ENCODE measurements at regions not wholly inside any gene's neighbourhood (a gene's known extent, or its start where the extent isn't known, plus 50 kb on each side); places are given as distances from the start of the nearest gene placed in this dataset.

DNA sequence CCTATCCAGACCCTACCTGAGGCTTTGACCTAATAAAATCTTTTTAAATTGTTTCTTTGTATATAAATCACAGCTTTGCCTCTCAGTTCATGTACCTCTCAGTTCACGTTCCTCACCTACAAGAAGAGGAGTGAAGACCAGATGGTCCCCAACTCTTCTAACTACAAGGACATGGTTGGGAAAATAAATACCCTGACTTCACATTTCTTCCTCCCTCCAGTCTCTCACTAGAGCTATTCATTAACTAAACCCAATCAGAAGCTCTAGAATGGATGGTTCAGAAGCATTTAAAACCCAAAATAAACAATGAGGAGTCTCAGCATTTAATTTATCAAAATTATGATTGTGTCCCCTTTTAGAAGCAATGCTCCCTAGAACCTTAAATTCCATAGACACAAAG is 97.3 kb upstream of the AGTR1 start:
- DNase-seq (ENCODE audit: insufficient read length, low spot score) (no peak), FAIRE-seq (no peak)
- TF ChIP-seq POLR2A (IDR thresholded peaks at IDR 0.05; ENCODE audit: low read depth, low read length) (no peak), POU2F2 (IDR thresholded peaks at IDR 0.05; ENCODE audit: low read depth, low read length) (no peak), PAX5 (IDR thresholded peaks at IDR 0.05; ENCODE audit: insufficient read depth, low read length, severe bottlenecking) (no peak), SPI1 (IDR thresholded peaks at IDR 0.05; ENCODE audit: low read depth, low read length) (no peak), TAF1 (IDR thresholded peaks at IDR 0.05; ENCODE audit: low read depth, low read length) (no peak), POLR2AphosphoS5 (IDR thresholded peaks at IDR 0.05; ENCODE audit: low read depth, low read length) (no peak)

DNA sequence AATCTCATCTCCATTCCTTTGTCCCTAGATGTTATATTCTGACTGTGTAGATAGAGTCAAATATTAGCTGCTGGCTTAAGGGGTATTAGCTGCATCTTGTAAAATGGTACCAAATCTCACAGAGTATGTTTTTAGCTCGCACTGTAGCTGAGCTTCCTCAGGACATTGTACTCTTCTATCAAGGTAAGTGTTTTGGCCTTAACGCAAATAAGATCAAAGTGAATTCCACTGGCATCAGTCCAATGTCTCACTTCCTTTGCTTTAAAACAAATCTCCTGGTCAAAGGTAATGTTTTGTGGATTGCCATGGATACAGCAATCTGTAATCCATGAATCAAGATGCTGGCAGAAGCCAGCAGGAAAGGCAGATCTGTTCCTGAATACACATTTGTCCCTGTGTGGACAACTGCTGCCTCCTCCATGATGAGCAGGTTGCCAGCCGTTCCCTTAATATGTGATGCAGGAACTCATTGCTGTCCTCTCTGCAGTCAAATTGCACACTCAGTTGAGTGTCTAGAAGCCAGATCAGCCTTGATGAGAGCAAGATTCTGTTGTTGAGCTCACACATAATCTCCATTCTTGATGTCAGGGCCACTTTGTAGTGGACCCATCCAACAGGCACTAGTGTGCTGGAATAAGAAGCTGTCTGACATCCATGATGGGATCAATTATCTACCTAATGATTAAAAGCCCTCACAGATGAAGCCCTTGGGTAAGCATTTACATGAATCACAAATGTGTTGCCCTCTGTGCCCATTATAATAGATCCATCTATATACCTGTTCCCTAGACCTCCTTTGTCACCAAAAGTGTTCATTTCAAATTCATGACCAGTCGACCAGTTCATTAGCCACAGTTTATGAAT is 96.6 kb upstream of the AGTR1 start:
- DNase-seq (ENCODE audit: insufficient read length, low spot score) (no peak), FAIRE-seq (no peak)
- TF ChIP-seq POLR2A (IDR thresholded peaks at IDR 0.05; ENCODE audit: low read depth, low read length) (no peak), PAX5 (IDR thresholded peaks at IDR 0.05; ENCODE audit: insufficient read depth, low read length, severe bottlenecking) (no peak), SPI1 (IDR thresholded peaks at IDR 0.05; ENCODE audit: low read depth, low read length) (no peak), POLR2AphosphoS5 (IDR thresholded peaks at IDR 0.05; ENCODE audit: low read depth, low read length) (no peak), POU2F2 (IDR thresholded peaks at IDR 0.05; ENCODE audit: low read depth, low read length) (no peak), TAF1 (IDR thresholded peaks at IDR 0.05; ENCODE audit: low read depth, low read length) (no peak)

DNA sequence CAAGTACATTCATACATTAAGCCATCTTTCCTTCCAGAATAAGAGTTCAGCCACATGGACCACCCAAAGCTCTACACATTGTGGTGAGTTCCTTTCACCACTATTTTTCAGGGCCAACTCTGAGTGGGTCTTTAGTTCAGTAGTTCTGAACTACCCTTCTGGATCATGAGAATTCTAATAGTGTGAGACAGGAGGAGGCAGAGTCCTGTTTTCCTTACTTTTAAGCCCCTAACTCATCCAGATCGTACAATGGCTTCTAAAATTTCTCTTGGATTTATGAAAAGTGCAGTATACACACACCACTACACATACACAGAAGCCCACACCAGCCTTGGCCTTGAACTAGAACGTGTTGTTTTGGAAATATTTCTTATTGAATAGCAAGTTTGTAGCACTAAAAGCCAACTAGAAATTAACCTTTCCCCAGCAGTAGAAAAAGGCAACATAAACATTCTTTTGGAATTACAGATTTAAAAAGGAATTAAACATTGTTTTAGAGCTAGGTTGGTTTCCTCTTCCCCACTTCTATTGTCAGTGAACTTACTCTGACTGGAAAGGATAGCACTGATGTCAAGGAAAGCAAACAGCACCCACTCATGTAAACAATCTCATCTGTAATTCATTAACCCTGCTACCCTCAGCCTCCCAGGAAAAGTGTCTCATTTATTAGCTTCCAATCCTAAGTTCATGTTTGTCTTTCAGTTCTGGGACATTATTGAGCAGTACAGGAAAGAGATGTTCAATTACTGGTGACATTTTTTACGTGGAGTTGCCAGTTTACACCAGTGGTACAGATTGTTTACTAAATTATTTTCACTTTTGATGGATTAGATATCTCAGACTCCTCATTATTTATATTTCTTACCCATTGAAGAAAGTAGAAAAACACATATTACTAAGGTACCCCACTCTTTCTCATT is 95.7 kb upstream of the AGTR1 start:
- TF ChIP-seq POU2F2 (IDR thresholded peaks at IDR 0.05; ENCODE audit: low read depth, low read length): no peak
- TF ChIP-seq POLR2AphosphoS5 (IDR thresholded peaks at IDR 0.05; ENCODE audit: low read depth, low read length): no peak
- TF ChIP-seq SPI1 (IDR thresholded peaks at IDR 0.05; ENCODE audit: low read depth, low read length): no peak
- no peak for TF ChIP-seq PAX5 (IDR thresholded peaks at IDR 0.05; ENCODE audit: insufficient read depth, low read length, severe bottlenecking)
- TF ChIP-seq TAF1 (IDR thresholded peaks at IDR 0.05; ENCODE audit: low read depth, low read length): no peak
- TF ChIP-seq POLR2A (IDR thresholded peaks at IDR 0.05; ENCODE audit: low read depth, low read length): no peak
- DNase-seq (ENCODE audit: insufficient read length, low spot score): no peak
- no peak for FAIRE-seq

DNA sequence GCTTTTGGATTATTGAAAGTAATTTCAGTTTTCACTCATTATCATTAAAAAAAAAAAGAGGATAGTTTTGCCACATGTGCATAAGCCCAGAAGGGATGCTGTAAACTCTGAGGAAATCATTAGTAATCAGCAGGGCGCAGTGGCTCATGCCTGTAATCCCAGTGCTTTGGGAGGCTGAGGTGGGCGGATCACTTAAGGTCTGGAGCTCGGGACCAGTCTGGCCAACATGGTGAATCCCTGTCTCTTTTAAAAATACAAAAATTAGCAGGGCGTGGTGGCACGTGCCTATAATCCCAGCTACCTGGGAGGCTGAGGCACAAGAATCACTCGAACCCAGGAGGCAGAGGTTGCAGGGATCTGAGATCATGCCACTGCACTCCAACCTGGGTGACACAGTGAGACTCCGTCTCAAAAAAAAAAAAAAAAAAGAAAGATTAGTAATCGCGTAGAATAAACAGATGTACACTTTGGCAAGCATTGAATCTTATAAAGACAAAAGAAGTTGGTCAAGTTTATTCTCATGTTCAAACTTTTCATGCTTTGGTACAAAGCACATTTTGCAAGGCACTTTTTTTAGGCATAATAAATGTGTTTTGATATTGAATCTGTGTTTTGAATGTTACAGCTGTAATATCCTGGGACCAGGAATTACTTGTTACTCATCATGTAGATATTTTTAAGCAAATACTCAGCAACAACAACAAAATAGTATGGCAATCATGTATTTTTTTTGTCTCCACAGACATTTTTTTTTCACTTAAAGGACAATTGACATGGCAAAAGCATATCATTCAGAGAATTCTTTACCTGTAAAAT is 93.2 kb upstream of the AGTR1 start:
- FAIRE-seq (no peak), DNase-seq (ENCODE audit: insufficient read length, low spot score) (no peak)
- TF ChIP-seq PAX5 (IDR thresholded peaks at IDR 0.05; ENCODE audit: insufficient read depth, low read length, severe bottlenecking): no peak
- no peak for TF ChIP-seq TAF1 (IDR thresholded peaks at IDR 0.05; ENCODE audit: low read depth, low read length)
- no peak for TF ChIP-seq POU2F2 (IDR thresholded peaks at IDR 0.05; ENCODE audit: low read depth, low read length)
- no peak for TF ChIP-seq POLR2A (IDR thresholded peaks at IDR 0.05; ENCODE audit: low read depth, low read length)
- TF ChIP-seq POLR2AphosphoS5 (IDR thresholded peaks at IDR 0.05; ENCODE audit: low read depth, low read length): no peak
- no peak for TF ChIP-seq SPI1 (IDR thresholded peaks at IDR 0.05; ENCODE audit: low read depth, low read length)

DNA sequence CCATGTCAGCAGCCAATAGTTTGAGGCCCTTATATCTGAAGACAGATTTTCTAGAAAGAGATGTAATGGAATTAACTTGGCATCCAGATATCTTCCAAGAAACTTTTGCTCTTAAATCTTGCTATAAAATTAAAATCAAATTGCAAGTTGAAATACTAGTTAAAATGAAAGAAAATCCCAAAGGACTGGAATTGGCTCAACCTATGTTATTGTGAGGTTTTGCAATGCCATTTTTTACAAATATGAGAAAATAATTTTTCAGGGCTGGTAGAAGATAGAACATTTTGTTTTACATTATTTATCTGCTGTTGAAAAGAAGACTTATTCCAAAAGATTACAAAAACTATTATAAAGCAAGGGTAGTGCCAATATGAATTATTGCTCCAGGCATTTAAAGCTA is 92.2 kb upstream of the AGTR1 start:
- DNase-seq (ENCODE audit: insufficient read length, low spot score) (no peak), FAIRE-seq (no peak)
- no peak for TF ChIP-seq TAF1 (IDR thresholded peaks at IDR 0.05; ENCODE audit: low read depth, low read length)
- TF ChIP-seq SPI1 (IDR thresholded peaks at IDR 0.05; ENCODE audit: low read depth, low read length): no peak
- TF ChIP-seq POLR2A (IDR thresholded peaks at IDR 0.05; ENCODE audit: low read depth, low read length): no peak
- TF ChIP-seq POLR2AphosphoS5 (IDR thresholded peaks at IDR 0.05; ENCODE audit: low read depth, low read length): no peak
- TF ChIP-seq PAX5 (IDR thresholded peaks at IDR 0.05; ENCODE audit: insufficient read depth, low read length, severe bottlenecking): no peak
- TF ChIP-seq POU2F2 (IDR thresholded peaks at IDR 0.05; ENCODE audit: low read depth, low read length): no peak

DNA sequence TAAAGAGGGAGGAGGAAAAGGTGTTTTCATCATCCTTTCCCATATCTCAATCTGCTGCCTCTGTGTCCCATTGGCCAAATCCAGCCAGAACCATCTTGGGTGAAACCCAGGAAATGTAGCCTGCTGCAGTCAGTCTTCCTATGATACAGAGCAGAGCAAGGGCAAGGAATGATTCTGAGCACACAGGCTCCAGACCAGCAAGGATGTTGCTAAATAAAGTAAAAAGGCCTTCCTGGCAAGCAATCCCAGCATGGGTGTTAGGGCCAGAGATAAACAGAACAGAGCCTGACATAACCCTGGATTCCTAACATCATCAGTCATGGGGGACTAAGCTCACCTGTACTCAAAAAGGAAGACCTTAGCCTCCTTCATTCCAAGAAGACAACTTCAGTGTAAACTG is 90.7 kb upstream of the AGTR1 start:
- FAIRE-seq: no peak
- no peak for TF ChIP-seq SPI1 (IDR thresholded peaks at IDR 0.05; ENCODE audit: low read depth, low read length)
- no peak for TF ChIP-seq POLR2A (IDR thresholded peaks at IDR 0.05; ENCODE audit: low read depth, low read length)
- TF ChIP-seq POLR2AphosphoS5 (IDR thresholded peaks at IDR 0.05; ENCODE audit: low read depth, low read length): no peak
- no peak for TF ChIP-seq PAX5 (IDR thresholded peaks at IDR 0.05; ENCODE audit: insufficient read depth, low read length, severe bottlenecking)
- TF ChIP-seq POU2F2 (IDR thresholded peaks at IDR 0.05; ENCODE audit: low read depth, low read length): no peak
- TF ChIP-seq TAF1 (IDR thresholded peaks at IDR 0.05; ENCODE audit: low read depth, low read length): no peak

DNA sequence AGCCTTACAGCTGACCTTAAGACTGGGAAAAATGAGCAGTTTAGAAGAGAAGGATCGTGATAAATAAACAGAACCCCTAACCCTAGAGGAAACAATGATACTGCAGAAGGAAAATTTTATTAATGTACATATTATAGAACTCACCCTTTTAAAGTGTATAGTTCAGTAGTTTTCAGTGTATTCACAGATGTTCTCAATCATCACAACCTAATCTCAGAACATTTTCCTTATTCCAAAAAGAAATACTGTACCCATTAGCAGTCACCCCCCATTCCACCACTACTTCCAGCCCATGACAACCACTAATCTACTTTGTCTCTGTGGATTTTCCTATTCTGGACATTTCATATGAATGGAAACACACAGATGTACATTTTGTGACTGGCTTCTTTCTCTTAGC is 90.2 kb upstream of the AGTR1 start:
- DNase-seq (ENCODE audit: insufficient read length, low spot score) (no peak), FAIRE-seq (no peak)
- no peak for TF ChIP-seq SPI1 (IDR thresholded peaks at IDR 0.05; ENCODE audit: low read depth, low read length)
- no peak for TF ChIP-seq PAX5 (IDR thresholded peaks at IDR 0.05; ENCODE audit: insufficient read depth, low read length, severe bottlenecking)
- no peak for TF ChIP-seq POLR2AphosphoS5 (IDR thresholded peaks at IDR 0.05; ENCODE audit: low read depth, low read length)
- no peak for TF ChIP-seq POU2F2 (IDR thresholded peaks at IDR 0.05; ENCODE audit: low read depth, low read length)
- TF ChIP-seq TAF1 (IDR thresholded peaks at IDR 0.05; ENCODE audit: low read depth, low read length): no peak
- no peak for TF ChIP-seq POLR2A (IDR thresholded peaks at IDR 0.05; ENCODE audit: low read depth, low read length)

More for the DNA sequence above, 90.7 kb upstream of the AGTR1 start:
- no peak for DNase-seq (ENCODE audit: insufficient read length, low spot score)

DNA sequence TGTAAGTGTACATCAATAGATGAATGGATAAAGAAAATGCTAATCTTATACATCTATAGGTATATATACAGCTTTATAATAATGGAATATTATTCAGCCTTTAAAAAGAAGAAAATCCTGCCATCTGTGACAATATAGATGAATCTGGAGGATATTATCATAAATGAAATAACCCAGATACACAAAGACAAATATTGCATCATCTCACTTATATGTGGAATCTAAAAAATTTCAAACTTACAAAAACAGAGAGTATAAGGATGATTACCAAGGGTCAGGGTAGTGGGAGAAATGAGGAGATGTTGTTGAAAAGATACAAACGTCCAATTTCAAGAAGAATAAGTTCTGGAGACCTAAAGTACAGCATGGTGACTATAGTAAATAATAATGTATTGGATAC is 85.4 kb upstream of the AGTR1 start:
- no peak for FAIRE-seq
- TF ChIP-seq POLR2AphosphoS5 (IDR thresholded peaks at IDR 0.05; ENCODE audit: low read depth, low read length) (no peak), POLR2A (IDR thresholded peaks at IDR 0.05; ENCODE audit: low read depth, low read length) (no peak), SPI1 (IDR thresholded peaks at IDR 0.05; ENCODE audit: low read depth, low read length) (no peak), PAX5 (IDR thresholded peaks at IDR 0.05; ENCODE audit: insufficient read depth, low read length, severe bottlenecking) (no peak), POU2F2 (IDR thresholded peaks at IDR 0.05; ENCODE audit: low read depth, low read length) (no peak), TAF1 (IDR thresholded peaks at IDR 0.05; ENCODE audit: low read depth, low read length) (no peak)
- no peak for DNase-seq (ENCODE audit: insufficient read length, low spot score)

Measured in GM12891 (cell line).